ENCODE measurements at regions not wholly inside any gene's neighbourhood (a gene's known extent, or its start where the extent isn't known, plus 50 kb on each side); places are given as distances from the start of the nearest gene placed in this dataset.

DNA sequence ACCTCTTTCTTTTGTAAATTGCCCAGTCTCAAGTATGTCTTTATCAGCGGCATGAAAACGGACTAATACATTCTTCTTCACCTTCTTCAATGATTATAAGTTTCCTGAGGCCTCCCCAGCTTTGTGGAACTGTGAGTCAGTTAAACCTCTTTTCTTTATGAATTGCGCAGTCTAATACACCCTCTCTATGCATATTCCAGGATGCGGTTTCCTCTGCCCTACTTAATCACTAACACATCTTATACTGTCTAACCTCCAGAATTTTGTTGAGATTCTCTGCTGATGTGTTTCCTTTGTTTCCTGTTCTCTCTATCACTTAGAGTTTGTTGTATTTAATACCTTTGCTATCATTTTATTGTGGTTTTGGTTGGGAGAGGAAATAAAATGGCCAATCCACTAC is 145.4 kb downstream of the AEBP2 start:
- TF ChIP-seq, protein P1, sequence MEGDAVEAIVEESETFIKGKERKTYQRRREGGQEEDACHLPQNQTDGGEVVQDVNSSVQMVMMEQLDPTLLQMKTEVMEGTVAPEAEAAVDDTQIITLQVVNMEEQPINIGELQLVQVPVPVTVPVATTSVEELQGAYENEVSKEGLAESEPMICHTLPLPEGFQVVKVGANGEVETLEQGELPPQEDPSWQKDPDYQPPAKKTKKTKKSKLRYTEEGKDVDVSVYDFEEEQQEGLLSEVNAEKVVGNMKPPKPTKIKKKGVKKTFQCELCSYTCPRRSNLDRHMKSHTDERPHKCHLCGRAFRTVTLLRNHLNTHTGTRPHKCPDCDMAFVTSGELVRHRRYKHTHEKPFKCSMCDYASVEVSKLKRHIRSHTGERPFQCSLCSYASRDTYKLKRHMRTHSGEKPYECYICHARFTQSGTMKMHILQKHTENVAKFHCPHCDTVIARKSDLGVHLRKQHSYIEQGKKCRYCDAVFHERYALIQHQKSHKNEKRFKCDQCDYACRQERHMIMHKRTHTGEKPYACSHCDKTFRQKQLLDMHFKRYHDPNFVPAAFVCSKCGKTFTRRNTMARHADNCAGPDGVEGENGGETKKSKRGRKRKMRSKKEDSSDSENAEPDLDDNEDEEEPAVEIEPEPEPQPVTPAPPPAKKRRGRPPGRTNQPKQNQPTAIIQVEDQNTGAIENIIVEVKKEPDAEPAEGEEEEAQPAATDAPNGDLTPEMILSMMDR (IDR thresholded peaks at IDR 0.05): no peak
- TF ChIP-seq, protein P2, sequence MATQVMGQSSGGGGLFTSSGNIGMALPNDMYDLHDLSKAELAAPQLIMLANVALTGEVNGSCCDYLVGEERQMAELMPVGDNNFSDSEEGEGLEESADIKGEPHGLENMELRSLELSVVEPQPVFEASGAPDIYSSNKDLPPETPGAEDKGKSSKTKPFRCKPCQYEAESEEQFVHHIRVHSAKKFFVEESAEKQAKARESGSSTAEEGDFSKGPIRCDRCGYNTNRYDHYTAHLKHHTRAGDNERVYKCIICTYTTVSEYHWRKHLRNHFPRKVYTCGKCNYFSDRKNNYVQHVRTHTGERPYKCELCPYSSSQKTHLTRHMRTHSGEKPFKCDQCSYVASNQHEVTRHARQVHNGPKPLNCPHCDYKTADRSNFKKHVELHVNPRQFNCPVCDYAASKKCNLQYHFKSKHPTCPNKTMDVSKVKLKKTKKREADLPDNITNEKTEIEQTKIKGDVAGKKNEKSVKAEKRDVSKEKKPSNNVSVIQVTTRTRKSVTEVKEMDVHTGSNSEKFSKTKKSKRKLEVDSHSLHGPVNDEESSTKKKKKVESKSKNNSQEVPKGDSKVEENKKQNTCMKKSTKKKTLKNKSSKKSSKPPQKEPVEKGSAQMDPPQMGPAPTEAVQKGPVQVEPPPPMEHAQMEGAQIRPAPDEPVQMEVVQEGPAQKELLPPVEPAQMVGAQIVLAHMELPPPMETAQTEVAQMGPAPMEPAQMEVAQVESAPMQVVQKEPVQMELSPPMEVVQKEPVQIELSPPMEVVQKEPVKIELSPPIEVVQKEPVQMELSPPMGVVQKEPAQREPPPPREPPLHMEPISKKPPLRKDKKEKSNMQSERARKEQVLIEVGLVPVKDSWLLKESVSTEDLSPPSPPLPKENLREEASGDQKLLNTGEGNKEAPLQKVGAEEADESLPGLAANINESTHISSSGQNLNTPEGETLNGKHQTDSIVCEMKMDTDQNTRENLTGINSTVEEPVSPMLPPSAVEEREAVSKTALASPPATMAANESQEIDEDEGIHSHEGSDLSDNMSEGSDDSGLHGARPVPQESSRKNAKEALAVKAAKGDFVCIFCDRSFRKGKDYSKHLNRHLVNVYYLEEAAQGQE (IDR thresholded peaks at IDR 0.05; ENCODE audit: insufficient read depth in 1 of 2, low read depth in 2 of 2, low read length in 1 of 2): no peak
- TF ChIP-seq POLR2AphosphoS5 (IDR thresholded peaks at IDR 0.05; ENCODE audit: low read depth, low read length) (no peak), TCF7L2 (IDR thresholded peaks at IDR 0.05; ENCODE audit: low read depth, low read length) (no peak)
